Parathyroid adenoma (tissue), 2 donors: ENCODE measurements at regions not wholly inside any gene's neighbourhood (a gene's known extent, or its start where the extent isn't known, plus 50 kb on each side); places are given as distances from the start of the nearest gene placed in this dataset.

Source experiments
- H2AFZ ChIP-seq: fragments of 300-600 bp; sonication (generic); one replicate; pipeline ENCODE4 v1.7.0; 2017; ENCODE audit warnings: antibody characterized with exemption, mild to moderate bottlenecking
- H3K27ac ChIP-seq: fragments of 300-600 bp; sonication (generic); one replicate; pipeline ENCODE4 v1.7.0; 2017
- H3K27me3 ChIP-seq: fragments of 300-600 bp; sonication (generic); one replicate; pipeline ENCODE4 v1.7.0; 2017; ENCODE audit warnings: low read length; ENCODE audit not compliant: control insufficient read depth, insufficient read depth
- H3K36me3 ChIP-seq: fragments of 300-600 bp; sonication (generic); one replicate; pipeline ENCODE4 v1.7.0; 2017; ENCODE audit warnings: low read length; ENCODE audit not compliant: control insufficient read depth, insufficient read depth
- H3K4me1 ChIP-seq: fragments of 300-600 bp; sonication (generic); one replicate; pipeline ENCODE4 v1.7.0; 2017; ENCODE audit warnings: control low read depth
- H3K4me2 ChIP-seq: fragments of 300-600 bp; sonication (generic); one replicate; pipeline ENCODE4 v1.7.0; 2017; ENCODE audit warnings: low read length
- H3K4me3 ChIP-seq: fragments of 300-600 bp; sonication (generic); one replicate; pipeline ENCODE4 v1.7.0; 2017; ENCODE audit warnings: low read depth, low read length
- H3K79me2 ChIP-seq: fragments of 300-600 bp; sonication (generic); one replicate; pipeline ENCODE4 v1.7.0; 2017; ENCODE audit warnings: control low read depth
- H3K9ac ChIP-seq: fragments of 300-600 bp; sonication (generic); one replicate; pipeline ENCODE4 v1.7.0; 2017; ENCODE audit warnings: mild to moderate bottlenecking
- H3K9me3 ChIP-seq: fragments of 300-600 bp; sonication (generic); one replicate; pipeline ENCODE4 v1.7.0; 2017; ENCODE audit warnings: low read length; ENCODE audit not compliant: control insufficient read depth
- TF ChIP-seq, protein P1 (sequence below): fragments of 300-600 bp; sonication (generic); IDR thresholded peaks from one replicate; pipeline ENCODE4 v1.7.0; 2017; ENCODE audit warnings: antibody characterized with exemption, mild to moderate bottlenecking
- donor health status: primary hyperparathyroidism.

DNA sequence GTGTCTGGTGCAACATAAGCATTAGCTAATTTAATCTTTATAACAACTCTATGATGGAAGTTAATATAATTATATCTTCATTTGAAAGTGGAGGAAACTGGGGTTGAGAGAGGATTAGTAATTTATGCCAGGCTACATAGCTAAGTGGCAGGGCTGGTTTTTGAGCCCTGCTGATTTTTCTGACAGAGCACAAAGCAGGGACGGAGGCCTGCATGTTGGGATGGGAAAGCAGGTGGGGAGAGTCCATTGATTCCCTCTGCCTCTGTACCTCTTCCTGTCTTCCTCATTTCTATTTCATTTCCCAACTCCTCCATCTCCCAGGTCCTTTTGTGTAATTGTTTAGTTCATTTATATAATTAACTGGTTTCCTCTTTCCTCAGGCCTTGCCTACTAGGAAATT, 251.6 kb upstream of the ZPLD1 start:
- TF ChIP-seq, protein P1, sequence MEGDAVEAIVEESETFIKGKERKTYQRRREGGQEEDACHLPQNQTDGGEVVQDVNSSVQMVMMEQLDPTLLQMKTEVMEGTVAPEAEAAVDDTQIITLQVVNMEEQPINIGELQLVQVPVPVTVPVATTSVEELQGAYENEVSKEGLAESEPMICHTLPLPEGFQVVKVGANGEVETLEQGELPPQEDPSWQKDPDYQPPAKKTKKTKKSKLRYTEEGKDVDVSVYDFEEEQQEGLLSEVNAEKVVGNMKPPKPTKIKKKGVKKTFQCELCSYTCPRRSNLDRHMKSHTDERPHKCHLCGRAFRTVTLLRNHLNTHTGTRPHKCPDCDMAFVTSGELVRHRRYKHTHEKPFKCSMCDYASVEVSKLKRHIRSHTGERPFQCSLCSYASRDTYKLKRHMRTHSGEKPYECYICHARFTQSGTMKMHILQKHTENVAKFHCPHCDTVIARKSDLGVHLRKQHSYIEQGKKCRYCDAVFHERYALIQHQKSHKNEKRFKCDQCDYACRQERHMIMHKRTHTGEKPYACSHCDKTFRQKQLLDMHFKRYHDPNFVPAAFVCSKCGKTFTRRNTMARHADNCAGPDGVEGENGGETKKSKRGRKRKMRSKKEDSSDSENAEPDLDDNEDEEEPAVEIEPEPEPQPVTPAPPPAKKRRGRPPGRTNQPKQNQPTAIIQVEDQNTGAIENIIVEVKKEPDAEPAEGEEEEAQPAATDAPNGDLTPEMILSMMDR = no peak
- Histone ChIP-seq H3K4me3 (no peak overlapping the region), H3K27ac (no peak overlapping the region), H3K4me2 (no peak overlapping the region), H3K27me3 (no peaks in the 10 kb centered on the region), H3K9ac (no peak overlapping the region), H3K79me2 (no peaks in the 10 kb centered on the region), H3K36me3 (no peaks in the 10 kb centered on the region), H3K9me3 (no peaks in the 10 kb centered on the region), H3K4me1 (no peaks in the 10 kb centered on the region), H2AFZ (no peak overlapping the region)

DNA sequence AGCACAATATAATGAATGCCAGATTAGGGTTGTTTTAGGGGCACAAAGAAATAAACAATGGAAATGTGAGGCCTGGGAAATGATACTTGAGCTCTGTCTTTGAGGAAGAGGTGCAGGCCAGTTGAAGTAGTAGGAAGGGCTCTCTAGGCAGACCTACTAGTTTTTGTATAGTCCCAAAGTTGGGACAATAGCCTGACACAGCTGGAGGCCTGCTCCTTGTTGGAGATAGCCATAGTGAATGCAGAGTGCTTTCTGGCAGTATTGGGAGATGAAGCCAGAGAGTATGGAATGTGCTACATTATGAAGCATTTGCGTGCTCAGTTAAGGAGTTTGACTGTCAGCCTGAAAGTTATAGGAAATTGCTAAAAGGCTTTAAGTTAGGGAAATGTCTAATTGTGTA, 251.2 kb upstream of the ZPLD1 start:
- Histone ChIP-seq H3K27ac (no peak overlapping the region), H2AFZ (no peak overlapping the region), H3K36me3 (no peaks in the 10 kb centered on the region), H3K79me2 (no peaks in the 10 kb centered on the region), H3K4me3 (no peak overlapping the region), H3K9ac (no peak overlapping the region), H3K4me1 (no peaks in the 10 kb centered on the region), H3K27me3 (no peaks in the 10 kb centered on the region), H3K4me2 (no peak overlapping the region), H3K9me3 (no peaks in the 10 kb centered on the region)
- TF ChIP-seq, protein P1 = no peak

DNA sequence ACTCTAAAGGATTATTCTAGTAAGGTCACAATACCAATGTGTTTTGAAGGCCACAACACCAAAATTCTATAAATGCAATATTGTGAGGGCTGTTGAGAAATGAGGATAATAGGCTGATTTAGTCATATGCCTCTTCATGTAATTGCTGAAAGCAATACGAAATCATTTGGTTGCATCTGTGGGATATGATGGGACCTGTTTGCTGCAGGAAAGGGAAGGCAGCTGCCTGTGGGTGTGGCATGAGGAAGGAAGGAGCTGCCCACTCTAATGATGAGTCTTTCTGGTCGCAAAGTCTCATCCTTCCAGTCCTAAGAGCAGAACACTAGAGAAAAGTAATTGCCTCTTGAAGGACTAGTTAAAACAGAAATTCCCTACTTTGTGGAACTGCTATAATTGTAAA, 245.3 kb upstream of the ZPLD1 start:
- Histone ChIP-seq H3K79me2 (no peaks in the 10 kb centered on the region), H3K4me3 (no peak overlapping the region), H3K36me3 (no peaks in the 10 kb centered on the region), H3K27ac (no peak overlapping the region), H3K9me3 (no peaks in the 10 kb centered on the region), H3K9ac (no peak overlapping the region), H2AFZ (no peak overlapping the region), H3K4me2 (no peak overlapping the region), H3K27me3 (no peaks in the 10 kb centered on the region), H3K4me1 (no peaks in the 10 kb centered on the region)
- TF ChIP-seq, protein P1 = no peak

DNA sequence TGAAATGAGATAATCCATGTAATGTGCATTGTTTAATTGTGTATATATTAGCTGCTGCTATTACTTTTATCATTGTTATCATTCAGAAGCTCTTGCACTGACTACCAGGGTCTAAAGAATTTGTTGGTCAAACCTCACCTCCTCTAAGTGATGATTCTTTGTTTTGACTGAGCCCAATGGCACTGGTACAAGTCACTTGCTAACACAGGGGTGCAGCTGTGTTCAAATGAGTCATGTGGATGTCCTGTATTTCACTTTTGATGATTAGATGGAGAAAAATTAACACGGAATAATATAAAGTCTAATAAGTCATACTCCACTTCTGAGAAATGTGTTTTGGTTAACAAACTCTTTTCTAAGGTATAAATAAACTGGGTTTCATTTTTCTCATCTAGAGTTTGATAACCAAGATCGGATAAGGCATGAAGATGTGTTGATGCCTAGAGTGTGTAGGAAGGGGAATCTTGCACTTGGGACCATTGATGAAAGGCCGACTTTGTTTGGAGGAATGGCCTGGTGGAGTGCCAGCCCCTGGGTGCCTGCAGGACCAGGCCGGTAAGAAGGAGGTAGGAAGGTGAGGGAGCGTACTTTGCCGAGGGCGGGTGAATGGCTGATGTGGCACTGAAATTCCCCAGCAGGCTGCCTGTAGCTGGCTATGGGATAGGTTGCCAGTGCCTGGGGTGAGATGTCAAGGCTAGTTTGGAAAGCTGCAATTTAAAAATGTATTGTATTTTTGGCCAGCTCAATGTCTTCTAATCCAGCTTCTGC, 244.7 kb upstream of the ZPLD1 start:
- Histone ChIP-seq H3K4me3 (no peak overlapping the region), H3K36me3 (no peaks in the 10 kb centered on the region), H3K4me2 (no peak overlapping the region), H3K4me1 (no peaks in the 10 kb centered on the region), H3K9me3 (no peaks in the 10 kb centered on the region), H3K27ac (no peak overlapping the region), H2AFZ (no peak overlapping the region), H3K27me3 (no peaks in the 10 kb centered on the region), H3K79me2 (no peaks in the 10 kb centered on the region), H3K9ac (no peak overlapping the region)
- TF ChIP-seq, protein P1 = no peak

DNA sequence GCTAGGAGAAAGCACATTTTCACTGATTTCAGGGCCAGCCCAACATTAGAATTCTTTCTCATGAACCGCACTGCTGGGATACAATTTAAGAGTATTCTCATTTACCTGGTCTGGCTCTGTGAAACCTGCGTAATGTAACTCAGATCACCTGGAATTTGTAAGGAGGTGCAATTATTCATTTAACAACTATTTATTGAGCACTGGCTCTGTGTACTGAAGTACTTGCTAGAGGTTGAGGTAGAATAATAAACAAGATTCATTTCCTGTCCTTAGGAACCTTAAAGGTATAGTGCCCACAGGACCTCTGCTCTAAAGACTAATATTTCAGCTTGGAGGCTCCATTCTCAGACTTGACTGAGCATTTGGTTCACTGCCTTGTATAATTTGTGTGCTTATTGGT, 242.2 kb upstream of the ZPLD1 start:
- Histone ChIP-seq H3K27me3 (no peaks in the 10 kb centered on the region), H3K4me1 (no peaks in the 10 kb centered on the region), H2AFZ (no peak overlapping the region), H3K4me3 (no peak overlapping the region), H3K4me2 (no peak overlapping the region), H3K27ac (no peak overlapping the region), H3K9me3 (no peaks in the 10 kb centered on the region), H3K79me2 (no peaks in the 10 kb centered on the region), H3K9ac (no peak overlapping the region), H3K36me3 (no peaks in the 10 kb centered on the region)
- TF ChIP-seq, protein P1 = no peak
